Middle frontal gyrus (tissue), 1 donor: ENCODE measurements at regions not wholly inside any gene's neighbourhood (a gene's known extent, or its start where the extent isn't known, plus 50 kb on each side); places are given as distances from the start of the nearest gene placed in this dataset.
"Not testable (repeated sequence)": the region's sequence is repeated elsewhere in the genome, so short reads cannot be mapped to it uniquely, and the experiment has no call there.

Experiments used
- DNase-seq: peaks from one replicate; pipeline ENCODE4 v3.0.0-alpha.2; 2015; ENCODE audit warnings: low spot score; ENCODE audit errors: extremely low spot score

DNA sequence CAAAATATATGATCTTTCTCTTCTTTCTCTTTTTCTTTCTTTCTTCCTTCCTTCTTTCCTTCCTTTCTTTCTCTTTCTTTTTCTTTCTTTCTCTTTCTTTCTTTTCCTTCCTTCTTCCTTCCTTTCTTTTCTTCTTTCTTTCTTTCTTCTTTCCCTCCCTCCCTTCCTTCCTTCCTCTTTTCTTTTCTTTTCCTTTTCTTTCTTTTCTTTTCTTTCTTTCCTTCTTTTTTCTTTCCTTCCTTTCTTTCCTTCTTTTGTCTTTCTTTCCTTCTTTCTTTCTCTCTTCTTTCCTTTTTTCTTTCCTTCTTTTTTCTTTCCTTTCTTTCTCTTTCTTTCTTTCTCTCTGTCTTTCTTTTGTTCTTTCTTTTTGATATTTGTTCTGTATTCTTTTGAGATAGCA is 1356.0 kb upstream of the SEL1L start:
- no peak for DNase-seq

- DNase-seq, result no peak
These were observed 1362.8 kb upstream of the SEL1L start for GRCh38 chr14:82896476-82896875.

GRCh38 chr14:82897469-82898308 is 1364.0 kb upstream of the SEL1L start:
- DNase-seq, result no peak

- no peak for DNase-seq
These were observed 1372.1 kb upstream of the SEL1L start for GRCh38 chr14:82905762-82906161.

GRCh38 chr14:82911930-82912329 is 1378.3 kb upstream of the SEL1L start:
- DNase-seq, result no peak

GRCh38 chr14:82913396-82913795 is 1379.7 kb upstream of the SEL1L start:
- DNase-seq, result no peak

GRCh38 chr14:82915381-82915780 is 1381.7 kb upstream of the SEL1L start:
- no peak for DNase-seq

GRCh38 chr14:82935691-82936090 is 1402.0 kb upstream of the SEL1L start:
- no peak for DNase-seq

DNA sequence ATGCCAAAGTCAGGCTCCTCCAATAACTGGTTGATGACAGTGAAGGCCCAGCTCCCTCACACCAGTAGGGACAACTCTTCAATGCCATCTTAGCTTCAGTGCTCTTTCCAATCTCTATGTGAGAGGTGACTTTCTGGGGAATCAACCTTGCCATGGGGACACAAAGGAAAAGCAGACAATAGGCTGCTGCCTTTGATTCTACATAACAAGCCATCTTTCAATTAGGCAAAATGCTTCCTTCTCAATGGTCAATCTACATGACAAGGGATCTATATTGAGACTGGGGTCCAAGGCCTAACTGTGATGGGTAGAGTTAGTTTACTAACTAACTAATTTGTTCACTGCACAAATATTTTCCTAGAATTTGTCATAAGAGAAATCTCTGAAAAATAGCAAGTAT is 1417.5 kb upstream of the SEL1L start:
- DNase-seq, result no peak

DNA sequence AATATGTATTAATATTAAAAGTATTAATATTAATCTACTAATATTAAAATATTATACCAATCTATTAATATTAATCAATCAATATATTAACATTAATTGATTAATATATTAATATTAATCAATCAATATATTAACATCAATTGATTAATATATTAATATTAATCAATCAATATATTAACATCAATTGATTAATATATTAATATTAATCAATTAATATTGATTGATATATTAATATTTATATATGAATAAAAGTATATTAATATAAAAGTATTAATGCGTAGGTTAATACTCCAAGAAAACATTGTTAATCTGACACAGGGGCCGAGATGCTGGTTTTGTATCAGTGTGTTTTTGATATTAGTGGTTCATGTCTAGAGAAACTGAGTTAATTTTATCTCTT is 1430.1 kb upstream of the SEL1L start:
- DNase-seq, result no peak

GRCh38 chr14:82987502-82988124 is 1454.0 kb upstream of the SEL1L start:
- DNase-seq, result no peak

DNA sequence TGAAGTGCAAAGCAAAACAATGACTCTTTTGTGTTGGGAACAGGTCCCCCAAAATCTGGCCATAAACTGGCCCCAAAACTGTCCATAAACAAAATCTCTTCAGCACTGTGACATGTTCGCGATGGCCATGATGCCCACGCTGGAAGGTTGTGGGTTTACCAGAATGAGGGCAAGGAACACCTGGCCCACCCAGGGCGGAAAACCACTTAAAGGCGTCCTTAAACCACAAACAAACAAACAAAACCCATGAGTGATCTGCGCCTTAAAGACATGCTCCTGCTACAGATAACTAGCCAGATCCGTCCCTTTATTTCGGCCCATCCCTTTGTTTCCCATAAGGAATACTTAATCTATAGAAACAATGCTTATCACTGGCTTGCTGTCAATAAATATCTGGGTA is 1460.9 kb upstream of the SEL1L start:
- DNase-seq, result not testable (repeated sequence)

GRCh38 chr14:82999802-83000201 is 1466.1 kb upstream of the SEL1L start:
- DNase-seq, result no peak

DNA sequence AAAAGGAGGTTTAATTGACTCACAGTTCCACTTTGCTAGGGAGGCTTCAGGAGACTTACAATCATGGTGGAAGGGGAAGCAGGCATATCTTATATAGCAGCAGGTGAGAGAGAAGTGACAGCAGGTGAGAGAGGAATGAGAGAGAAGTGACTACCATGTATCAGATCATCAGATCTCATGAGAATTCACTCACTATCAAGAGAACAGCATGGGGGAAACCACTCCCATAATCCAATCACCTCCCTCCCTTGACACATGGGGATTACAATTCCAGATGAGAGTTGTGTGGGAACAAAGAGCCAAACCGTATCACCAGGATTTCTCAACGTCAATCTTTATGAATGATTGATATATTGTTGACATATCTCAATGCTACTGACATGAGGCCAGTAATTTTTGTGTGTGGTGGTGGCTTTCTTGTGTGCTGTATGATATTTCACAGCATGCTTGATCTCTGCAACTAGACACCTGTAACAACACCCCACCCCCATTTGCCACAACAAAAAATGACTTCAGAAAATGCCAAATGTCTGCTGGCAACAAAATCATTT is 1470.9 kb upstream of the SEL1L start:
- DNase-seq, result no peak

DNA sequence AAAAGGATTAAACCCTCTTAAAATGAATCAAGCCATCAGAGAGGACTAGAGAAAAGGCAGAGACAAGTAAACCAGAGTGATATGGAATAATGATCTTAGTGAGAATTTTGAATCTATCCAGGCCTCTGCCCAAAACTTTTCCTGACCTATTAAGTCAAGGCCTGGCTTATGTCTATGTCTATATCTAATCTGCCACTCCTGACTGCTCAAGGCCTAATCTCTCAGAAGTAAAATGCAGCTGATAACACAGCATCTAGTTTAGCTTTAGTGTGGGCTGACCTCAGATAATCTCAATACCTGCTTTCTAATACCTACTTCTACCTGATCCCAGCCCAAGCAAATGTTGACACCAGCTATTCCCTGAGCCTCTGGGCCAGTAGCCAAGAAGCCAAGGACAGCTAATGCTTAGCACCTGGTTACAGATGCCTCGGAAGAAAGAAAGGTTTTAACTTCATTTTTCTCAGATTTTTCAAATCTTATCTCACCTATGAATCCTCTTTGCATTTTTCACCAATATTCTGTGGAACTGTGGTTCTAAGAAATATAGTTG is 1472.5 kb upstream of the SEL1L start:
- DNase-seq, result no peak

GRCh38 chr14:83007052-83007451 is 1473.4 kb upstream of the SEL1L start:
- DNase-seq, result not testable (repeated sequence)

GRCh38 chr14:83007641-83008225 is 1474.1 kb upstream of the SEL1L start:
- no peak for DNase-seq

DNA sequence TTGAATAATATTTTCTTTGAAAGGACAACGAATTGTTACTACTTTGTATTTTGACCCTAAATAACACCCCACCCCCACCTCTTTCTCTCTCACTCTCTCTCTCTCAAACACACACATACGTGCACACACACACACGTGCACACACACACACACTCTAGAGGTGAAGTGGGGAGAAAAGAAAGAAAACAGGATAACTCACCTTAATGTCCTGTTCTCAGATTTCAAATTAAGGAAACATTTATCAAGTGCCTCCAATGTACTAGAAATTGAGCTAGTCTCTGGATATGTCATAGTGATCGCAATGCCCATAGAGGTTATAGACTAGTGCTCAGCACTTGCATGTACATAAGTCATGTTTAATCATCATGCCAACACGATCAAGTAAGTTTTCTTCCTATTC is 1483.6 kb upstream of the SEL1L start:
- no peak for DNase-seq

DNA sequence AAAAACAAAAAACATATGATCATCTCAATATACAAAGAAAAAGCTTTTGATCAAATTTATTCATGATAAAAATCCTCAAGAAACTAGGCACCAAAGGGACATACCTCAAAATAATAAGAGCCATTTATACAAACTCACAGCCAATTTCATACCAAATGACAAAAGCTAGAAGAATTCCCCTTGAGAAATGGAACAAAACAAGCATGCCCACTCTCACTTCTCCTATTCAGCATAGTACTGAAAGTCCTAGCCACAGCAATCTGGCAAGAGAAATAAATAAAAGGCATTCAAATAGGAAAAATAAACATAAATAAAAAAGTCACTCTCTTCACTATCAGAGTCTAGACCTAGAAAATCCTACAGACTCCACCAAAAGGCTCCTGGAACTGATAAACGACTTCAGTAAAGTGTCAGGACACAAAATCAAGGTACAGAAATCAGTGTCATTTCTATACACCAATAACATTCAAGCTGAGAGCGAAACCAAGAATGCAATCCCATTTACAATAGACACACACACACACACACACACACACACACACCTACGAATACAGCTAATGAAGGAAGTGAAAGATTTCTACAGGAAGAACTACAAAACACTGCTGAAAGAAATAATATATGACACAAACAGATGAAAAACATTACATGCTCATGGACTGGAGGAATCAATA is 1486.2 kb upstream of the SEL1L start:
- DNase-seq, result no peak

DNA sequence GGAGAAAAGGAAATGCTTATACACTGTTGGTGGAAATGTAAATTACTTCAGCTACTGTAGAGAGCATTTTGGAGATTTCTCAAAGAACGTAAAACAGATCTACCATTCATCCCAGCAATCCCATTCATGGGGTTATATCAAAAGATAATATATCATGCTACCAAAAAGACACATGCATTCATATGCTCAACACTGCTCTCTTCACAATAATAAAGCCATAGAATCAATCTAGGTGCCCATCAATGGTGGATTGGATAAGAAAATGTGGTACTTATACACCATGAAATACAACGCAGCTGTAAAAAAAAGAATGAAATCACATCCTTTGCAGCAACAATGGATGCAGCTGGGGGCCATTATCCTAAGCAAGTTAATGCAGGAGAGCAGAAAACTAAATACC is 1487.7 kb upstream of the SEL1L start:
- no peak for DNase-seq

DNA sequence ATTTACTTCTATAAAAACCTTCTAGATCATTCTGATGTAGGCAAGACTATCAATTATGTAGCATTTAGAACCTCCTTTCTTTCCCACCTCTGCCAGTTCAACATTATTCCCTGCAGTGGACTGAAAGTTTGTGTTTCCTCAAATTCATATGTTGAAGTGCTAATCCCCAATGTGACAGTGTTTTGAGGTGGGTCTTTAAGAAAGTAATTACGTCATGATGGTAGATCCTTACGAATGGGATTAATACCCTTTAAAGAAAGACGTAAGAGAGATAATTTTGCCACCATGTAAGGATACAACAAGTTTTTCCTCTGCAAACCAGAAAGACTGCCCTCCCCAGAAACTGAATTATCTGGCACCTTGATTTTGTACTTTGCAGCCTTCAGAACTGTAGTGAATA is 1489.7 kb upstream of the SEL1L start:
- DNase-seq, result no peak
